ENCODE measurements at regions not wholly inside any gene's neighbourhood (a gene's known extent, or its start where the extent isn't known, plus 50 kb on each side); places are given as distances from the start of the nearest gene placed in this dataset.

DNA sequence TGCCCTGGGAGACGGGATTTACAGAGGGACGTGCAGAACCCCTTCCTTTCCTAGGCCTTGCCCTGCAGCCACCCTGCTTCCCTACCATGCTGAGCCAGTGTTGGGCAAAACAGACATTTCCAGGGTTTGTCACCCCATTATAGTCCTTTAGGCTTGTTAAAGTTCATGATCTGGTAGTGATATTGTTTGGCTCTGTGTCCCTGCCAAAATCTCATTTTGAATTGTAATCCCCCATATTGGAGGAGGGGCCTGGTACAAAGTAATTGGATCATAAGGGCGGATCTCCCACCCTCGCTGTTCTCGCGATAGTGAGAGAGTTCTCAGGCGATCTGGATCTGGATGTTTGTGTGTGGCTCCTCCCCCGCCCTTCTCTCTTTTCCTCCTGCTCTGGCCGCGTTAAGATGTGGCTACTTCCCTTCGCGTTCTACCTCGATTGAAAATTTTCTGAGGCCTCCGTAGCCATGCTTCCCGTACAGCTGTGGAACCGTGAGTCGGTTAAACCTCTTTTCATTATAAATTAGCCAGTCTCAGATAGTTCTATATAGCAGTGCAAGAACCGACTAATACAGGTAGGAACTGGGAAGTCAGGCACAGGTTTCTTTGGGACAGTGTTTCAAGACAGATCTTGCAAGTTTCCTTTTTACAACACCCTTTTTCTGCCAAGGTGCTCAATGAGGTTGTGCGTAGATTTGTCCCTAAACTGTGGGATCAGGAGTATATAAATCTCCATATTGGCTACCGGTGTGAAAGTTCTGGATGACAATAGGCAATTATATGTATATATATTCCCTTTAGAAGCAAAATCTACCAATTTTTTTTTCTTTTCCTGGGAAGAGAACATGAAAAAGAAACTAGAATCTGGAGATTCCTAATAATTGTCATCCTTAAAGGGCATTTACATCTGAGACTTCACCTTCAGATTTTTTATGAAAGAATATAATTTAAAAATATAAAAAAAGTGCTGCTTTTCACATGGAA is 152.1 kb downstream of the SAMD5 start:
- TF ChIP-seq, protein P1, sequence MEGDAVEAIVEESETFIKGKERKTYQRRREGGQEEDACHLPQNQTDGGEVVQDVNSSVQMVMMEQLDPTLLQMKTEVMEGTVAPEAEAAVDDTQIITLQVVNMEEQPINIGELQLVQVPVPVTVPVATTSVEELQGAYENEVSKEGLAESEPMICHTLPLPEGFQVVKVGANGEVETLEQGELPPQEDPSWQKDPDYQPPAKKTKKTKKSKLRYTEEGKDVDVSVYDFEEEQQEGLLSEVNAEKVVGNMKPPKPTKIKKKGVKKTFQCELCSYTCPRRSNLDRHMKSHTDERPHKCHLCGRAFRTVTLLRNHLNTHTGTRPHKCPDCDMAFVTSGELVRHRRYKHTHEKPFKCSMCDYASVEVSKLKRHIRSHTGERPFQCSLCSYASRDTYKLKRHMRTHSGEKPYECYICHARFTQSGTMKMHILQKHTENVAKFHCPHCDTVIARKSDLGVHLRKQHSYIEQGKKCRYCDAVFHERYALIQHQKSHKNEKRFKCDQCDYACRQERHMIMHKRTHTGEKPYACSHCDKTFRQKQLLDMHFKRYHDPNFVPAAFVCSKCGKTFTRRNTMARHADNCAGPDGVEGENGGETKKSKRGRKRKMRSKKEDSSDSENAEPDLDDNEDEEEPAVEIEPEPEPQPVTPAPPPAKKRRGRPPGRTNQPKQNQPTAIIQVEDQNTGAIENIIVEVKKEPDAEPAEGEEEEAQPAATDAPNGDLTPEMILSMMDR (IDR thresholded peaks at IDR 0.05) = no peak
- Histone ChIP-seq H3K27ac (no peak overlapping the region), H3K27me3 (no peaks in the 10 kb centered on the region), H3K4me3 (ENCODE audit: low read depth in 1 of 2, low read length in 1 of 2) (no peak overlapping the region), H3K4me1 (ENCODE audit: control insufficient read depth in 1 of 2, insufficient read depth in 1 of 2, low read depth in 1 of 2, low read length in 1 of 2) (no peaks in the 10 kb centered on the region), H3K9me3 (no peaks in the 10 kb centered on the region), H3K36me3 (no peaks in the 10 kb centered on the region)

DNA sequence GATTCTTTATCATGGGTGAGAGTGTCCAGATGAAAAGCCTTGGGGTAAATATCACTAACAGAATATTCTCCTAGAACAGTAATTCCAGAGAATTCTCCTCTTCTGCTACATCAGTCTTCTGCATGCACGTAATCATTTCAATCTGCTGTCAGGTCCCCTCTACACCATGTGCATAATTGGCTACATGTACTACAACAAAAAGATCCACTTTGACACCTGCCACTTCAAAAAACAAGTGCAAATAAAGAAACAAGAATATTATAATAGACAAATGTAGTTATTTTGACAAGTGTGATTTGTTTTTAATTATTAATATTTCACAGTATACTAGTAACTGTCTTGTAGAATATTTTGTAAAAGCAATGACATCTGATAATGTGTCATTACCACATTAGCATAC is 154.2 kb downstream of the SAMD5 start:
- H3K4me1 ChIP-seq (ENCODE audit: control insufficient read depth in 1 of 2, insufficient read depth in 1 of 2, low read depth in 1 of 2, low read length in 1 of 2) = no peaks in the 10 kb centered on the region
- H3K27me3 ChIP-seq = no peaks in the 10 kb centered on the region
- H3K36me3 ChIP-seq = no peaks in the 10 kb centered on the region
- TF ChIP-seq, protein P1 (IDR thresholded peaks at IDR 0.05) = no peak
- no peak overlapping the region for H3K27ac ChIP-seq
- no peaks in the 10 kb centered on the region for H3K9me3 ChIP-seq
- no peak overlapping the region for H3K4me3 ChIP-seq (ENCODE audit: low read depth in 1 of 2, low read length in 1 of 2)

DNA sequence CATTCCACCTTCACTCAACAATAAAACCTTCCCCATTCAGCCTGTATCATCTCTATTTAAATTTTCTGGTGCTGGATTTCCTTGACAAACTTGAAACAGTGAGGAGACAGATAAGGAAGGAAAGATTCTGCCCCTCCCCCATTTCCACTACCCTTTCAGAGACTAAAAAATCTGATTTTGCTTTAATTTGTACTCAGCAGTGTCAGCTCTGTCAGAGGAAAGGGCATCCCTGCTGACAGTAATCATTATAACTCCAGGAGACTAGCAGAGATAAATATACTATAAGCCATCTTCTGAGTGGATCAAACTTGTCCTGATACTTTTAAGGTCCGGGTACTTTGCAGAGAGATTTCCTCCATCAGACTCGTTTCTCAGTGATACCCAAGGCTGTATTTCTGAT is 155.6 kb downstream of the SAMD5 start:
- H3K4me3 ChIP-seq (ENCODE audit: low read depth in 1 of 2, low read length in 1 of 2) = no peak overlapping the region
- TF ChIP-seq, protein P1 (IDR thresholded peaks at IDR 0.05) = no peak
- H3K4me1 ChIP-seq (ENCODE audit: control insufficient read depth in 1 of 2, insufficient read depth in 1 of 2, low read depth in 1 of 2, low read length in 1 of 2) = no peaks in the 10 kb centered on the region
- no peaks in the 10 kb centered on the region for H3K36me3 ChIP-seq
- no peaks in the 10 kb centered on the region for H3K27me3 ChIP-seq
- H3K27ac ChIP-seq = no peak overlapping the region
- H3K9me3 ChIP-seq = no peaks in the 10 kb centered on the region

DNA sequence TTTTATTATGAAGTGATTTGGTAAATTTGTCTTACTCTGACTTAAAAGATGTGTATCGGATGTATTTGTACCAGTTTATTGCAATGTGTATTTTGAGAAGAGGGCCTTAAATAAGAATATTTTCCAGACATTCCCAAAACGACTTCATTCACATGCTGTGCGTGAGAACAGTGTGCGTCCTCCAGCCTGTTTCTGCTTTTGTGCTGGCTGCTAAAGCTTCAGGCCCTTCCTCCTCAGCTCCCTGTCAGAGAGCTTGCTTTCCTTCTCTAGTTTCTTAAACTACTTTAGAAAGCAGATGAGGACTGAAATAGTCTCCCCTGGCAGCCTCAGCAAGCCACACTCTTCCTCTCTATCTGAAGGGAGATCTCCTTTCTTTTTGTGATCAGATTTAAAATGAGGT is 157.8 kb downstream of the SAMD5 start:
- Histone ChIP-seq H3K27me3 (no peaks in the 10 kb centered on the region), H3K36me3 (no peaks in the 10 kb centered on the region), H3K9me3 (no peaks in the 10 kb centered on the region), H3K27ac (no peak overlapping the region), H3K4me3 (ENCODE audit: low read depth in 1 of 2, low read length in 1 of 2) (no peak overlapping the region), H3K4me1 (ENCODE audit: control insufficient read depth in 1 of 2, insufficient read depth in 1 of 2, low read depth in 1 of 2, low read length in 1 of 2) (no peaks in the 10 kb centered on the region)
- TF ChIP-seq, protein P1 (IDR thresholded peaks at IDR 0.05) = no peak

DNA sequence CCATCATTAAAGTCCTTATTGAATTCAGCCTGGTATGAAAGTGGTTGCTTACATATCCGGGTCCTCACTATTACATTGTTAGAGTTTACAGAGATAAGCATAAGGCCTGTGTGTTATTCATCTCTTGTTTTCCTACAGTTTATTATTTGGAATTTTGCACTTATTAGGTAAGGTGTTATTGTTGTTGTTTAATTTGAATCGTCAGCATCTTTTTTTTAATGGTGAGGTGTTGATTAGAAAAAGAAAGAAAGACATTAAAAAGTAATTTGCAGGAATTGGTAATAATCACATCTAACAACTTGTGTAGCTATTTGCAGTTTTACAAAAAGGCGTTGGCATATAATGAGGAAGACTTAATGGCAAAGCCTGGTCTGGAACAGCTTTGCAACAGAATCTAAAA is 158.6 kb downstream of the SAMD5 start:
- Histone ChIP-seq H3K4me3 (ENCODE audit: low read depth in 1 of 2, low read length in 1 of 2) (no peak overlapping the region), H3K27ac (no peak overlapping the region), H3K9me3 (no peaks in the 10 kb centered on the region), H3K27me3 (no peaks in the 10 kb centered on the region), H3K4me1 (ENCODE audit: control insufficient read depth in 1 of 2, insufficient read depth in 1 of 2, low read depth in 1 of 2, low read length in 1 of 2) (no peaks in the 10 kb centered on the region), H3K36me3 (no peaks in the 10 kb centered on the region)
- TF ChIP-seq, protein P1 (IDR thresholded peaks at IDR 0.05) = no peak

All from neutrophil (primary cell).